HCEC 1CT (cell line): ENCODE measurements at regions not wholly inside any gene's neighbourhood (a gene's known extent, or its start where the extent isn't known, plus 50 kb on each side); places are given as distances from the start of the nearest gene placed in this dataset.
"Not testable (repeated sequence)": the region's sequence is repeated elsewhere in the genome, so short reads cannot be mapped to it uniquely, and the experiment has no call there.

ENCODE experiments used
- DNase-seq: peaks from one replicate; pipeline ENCODE4 v3.0.0-alpha.2; 2017

DNA sequence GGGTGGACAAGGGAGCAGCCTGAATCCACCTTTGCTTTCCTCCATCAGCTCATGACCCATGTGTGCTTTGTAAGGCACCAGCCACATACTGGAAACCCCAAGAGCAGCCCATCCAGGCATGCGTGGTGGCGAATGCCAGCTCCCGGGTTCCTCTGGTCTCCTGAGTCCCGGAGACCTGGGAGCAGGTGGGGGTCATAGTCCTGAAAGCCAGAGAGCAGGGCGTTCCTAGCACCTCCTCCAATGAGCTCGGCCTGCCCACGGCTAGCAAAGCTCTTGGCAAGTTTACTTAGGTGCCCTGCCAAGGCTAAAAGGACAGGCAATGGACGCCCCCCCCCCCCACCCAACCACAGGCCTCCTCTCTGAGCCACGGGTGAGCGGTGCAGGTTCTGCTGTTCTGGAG, 3960.2 kb upstream of the TPTE start:
- DNase-seq = not testable (repeated sequence)

- not testable (repeated sequence) for DNase-seq
Measured at GRCh38 chr21:6561578-6561977, 3959.8 kb upstream of the TPTE start.

DNA sequence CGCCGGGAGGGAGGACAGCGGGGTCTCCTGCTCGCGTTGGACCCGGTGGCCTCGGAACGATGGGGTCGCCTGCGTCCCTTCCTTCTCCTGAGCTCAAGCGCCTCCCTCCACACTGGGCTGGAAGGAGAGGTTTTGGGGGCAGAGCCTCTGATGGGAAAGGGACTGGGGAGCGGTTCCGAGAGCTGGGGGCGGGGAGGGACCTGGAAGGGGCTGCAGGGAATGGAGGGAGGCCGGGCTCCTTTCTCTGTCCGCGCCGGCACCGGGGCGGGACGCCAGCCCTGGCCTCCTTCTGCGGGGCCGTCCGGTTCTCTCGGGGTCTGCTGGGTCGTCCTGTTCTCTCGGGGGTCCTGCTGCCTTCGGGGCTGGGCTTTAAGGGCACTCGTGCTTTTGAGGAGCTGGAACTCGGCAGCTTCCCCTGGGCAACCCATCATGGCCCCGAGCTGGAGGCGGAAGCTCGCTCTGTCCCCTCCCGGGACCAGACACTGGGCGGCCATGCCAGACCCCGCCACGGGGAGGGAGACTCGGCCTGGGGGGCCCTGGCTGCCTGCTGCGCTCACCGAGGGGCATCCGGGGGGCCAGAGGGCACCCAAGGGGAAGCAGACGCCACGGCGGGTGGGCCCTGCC, 3956.7 kb upstream of the TPTE start:
- not testable (repeated sequence) for DNase-seq

DNA sequence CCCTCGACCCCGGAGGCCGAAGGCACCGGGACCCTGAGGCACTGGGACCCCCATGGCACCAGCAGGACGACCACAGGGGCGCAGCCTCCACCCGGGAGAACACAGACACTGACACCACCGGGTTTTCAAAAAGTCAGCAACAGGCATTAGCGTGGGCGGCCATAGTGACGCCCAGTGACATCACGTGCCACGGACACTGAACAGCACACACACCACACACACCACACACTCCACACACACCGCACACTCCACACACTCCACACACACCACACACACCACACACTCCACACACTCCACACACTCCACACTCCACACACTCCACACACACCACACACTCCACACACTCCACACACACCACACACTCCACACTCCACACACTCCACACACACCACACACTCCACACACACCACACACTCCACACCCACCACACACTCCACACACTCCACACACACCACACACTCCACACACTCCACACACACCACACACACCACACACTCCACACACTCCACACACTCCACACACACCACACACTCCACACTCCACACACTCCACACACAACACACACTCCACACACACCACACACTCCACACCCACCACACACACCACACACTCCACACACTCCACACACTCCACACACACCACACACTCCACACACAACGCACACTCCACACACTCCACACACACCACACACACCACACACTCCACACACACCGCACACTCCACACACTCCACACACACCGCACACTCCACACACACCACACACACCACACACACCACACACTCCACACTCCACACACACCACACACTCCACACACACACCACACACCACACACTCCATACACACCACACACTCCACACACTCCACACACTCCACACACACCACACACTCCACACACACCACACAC, 3955.9 kb upstream of the TPTE start:
- DNase-seq = peak; percentile 0

- not testable (repeated sequence) for DNase-seq
Measured at GRCh38 chr21:6567542-6567941, 3953.8 kb upstream of the TPTE start.

GRCh38 chr21:6569152-6569551, 3952.2 kb upstream of the TPTE start:
- not testable (repeated sequence) for DNase-seq

GRCh38 chr21:6569587-6570392, 3951.6 kb upstream of the TPTE start:
- DNase-seq = not testable (repeated sequence)

DNA sequence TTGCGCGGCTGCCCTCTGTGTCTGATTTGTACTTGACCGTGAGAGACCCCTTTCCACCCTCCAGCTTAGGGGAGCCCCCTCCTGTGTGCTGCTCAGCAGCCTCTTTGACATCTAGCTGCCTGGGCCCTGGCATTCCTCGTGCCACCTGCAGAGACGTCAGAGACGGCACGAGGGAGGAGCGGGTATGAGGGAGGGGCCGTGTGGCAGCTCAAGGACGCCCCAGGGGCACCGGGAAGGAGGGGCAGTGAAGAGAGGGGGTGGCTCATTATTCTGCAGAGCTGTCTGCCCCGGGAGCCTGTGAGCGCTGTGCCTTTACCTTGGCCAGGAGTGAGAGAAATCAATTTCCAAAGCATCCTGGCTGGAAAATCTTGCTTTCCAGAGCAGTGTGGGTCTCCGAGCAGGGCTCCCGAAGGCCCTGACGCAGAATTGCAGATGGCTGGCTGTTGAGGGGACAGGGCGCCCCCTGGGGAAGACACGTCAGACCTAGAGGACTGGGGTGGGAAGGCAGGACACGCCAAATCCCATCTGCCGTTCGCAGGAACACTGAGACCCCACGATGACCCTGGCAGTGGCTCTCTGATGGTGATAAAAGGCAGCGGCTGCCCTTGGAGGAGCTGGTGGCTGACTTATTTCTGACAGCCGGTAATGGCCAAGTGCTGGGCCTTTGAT, 3950.5 kb upstream of the TPTE start:
- not testable (repeated sequence) for DNase-seq

- DNase-seq = not testable (repeated sequence)
Measured at GRCh38 chr21:6573576-6573975, 3947.8 kb upstream of the TPTE start.

- DNase-seq = not testable (repeated sequence)
Measured at GRCh38 chr21:6579801-6580200, 3941.6 kb upstream of the TPTE start.
